Trophoblast cell (in vitro differentiated cells and primary cell): ENCODE measurements at regions not wholly inside any gene's neighbourhood (a gene's known extent, or its start where the extent isn't known, plus 50 kb on each side); places are given as distances from the start of the nearest gene placed in this dataset.
A peak's percentile ranks its signal among the peaks of the same experiment; 100 is the strongest.
"Not testable (repeated sequence)": the region's sequence is repeated elsewhere in the genome, so short reads cannot be mapped to it uniquely, and the experiment has no call there.

Source experiments
- DNase-seq, 2 donors: peaks; one replicate each; pipeline ENCODE4 v3.0.0-alpha.2; 2016
- H2AFZ ChIP-seq: 2 replicates; pipeline ENCODE4 v1.6.1; 2013; ENCODE audit warnings: low read length, moderate library complexity, mild to moderate bottlenecking; ENCODE audit not compliant: insufficient read depth, poor library complexity
- H2AK5ac ChIP-seq: 2 replicates; pipeline ENCODE4 v1.6.1; 2013; ENCODE audit warnings: mild to moderate bottlenecking, low read length
- H2BK120ac ChIP-seq: 2 replicates; pipeline ENCODE4 v1.6.1; 2013; ENCODE audit warnings: low read length, mild to moderate bottlenecking, moderate library complexity; ENCODE audit not compliant: insufficient read depth, poor library complexity
- H2BK12ac ChIP-seq: 2 replicates; pipeline ENCODE4 v1.6.1; 2013; ENCODE audit warnings: mild to moderate bottlenecking, low read length, moderate library complexity
- H2BK5ac ChIP-seq: 2 replicates; pipeline ENCODE4 v1.6.1; 2013; ENCODE audit warnings: low read length, low read depth, moderate library complexity, mild to moderate bottlenecking; ENCODE audit not compliant: poor library complexity
- H3K14ac ChIP-seq: 2 replicates; pipeline ENCODE4 v1.6.1; 2013; ENCODE audit warnings: mild to moderate bottlenecking, low read length
- H3K18ac ChIP-seq: 2 replicates; pipeline ENCODE4 v1.6.1; 2013; ENCODE audit warnings: mild to moderate bottlenecking, low read length
- H3K23ac ChIP-seq: 2 replicates; pipeline ENCODE4 v1.6.1; 2013; ENCODE audit warnings: low read length
- H3K27ac ChIP-seq: 2 replicates; pipeline ENCODE4 v1.5.1; 2013; ENCODE audit warnings: low read depth, mild to moderate bottlenecking, inconsistent platforms, low read length, moderate library complexity
- H3K27me3 ChIP-seq: 2 replicates; pipeline ENCODE4 v1.6.1; 2013; ENCODE audit warnings: inconsistent platforms, mild to moderate bottlenecking, low read length, moderate library complexity; ENCODE audit not compliant: insufficient read depth
- H3K36me3 ChIP-seq, 2 experiments: 1 replicate in 1 of 2; 2 replicates in 1 of 2; pipeline ENCODE4 v1.6.1; 2013; ENCODE audit warnings: low read length in 2 of 2, mild to moderate bottlenecking in 2 of 2, moderate library complexity in 1 of 2; ENCODE audit not compliant: insufficient read depth in 2 of 2, control insufficient read depth in 1 of 2
- H3K4ac ChIP-seq: 2 replicates; pipeline ENCODE4 v1.6.1; 2013; ENCODE audit warnings: low read depth, mild to moderate bottlenecking, low read length, moderate library complexity
- H3K4me1 ChIP-seq, 2 experiments: 1 replicate in 1 of 2; 2 replicates in 1 of 2; pipeline ENCODE4 v1.6.1; 2013; ENCODE audit warnings: low read length in 2 of 2, mild to moderate bottlenecking in 2 of 2, moderate library complexity in 1 of 2; ENCODE audit not compliant: insufficient read depth in 2 of 2, control insufficient read depth in 1 of 2
- H3K4me2 ChIP-seq: 2 replicates; pipeline ENCODE4 v1.6.1; 2013; ENCODE audit warnings: inconsistent platforms, mild to moderate bottlenecking, low read length, moderate library complexity
- H3K4me3 ChIP-seq: 2 replicates; pipeline ENCODE4 v1.5.1; 2013; ENCODE audit warnings: mild to moderate bottlenecking, low read depth, low read length, inconsistent platforms
- H3K79me1 ChIP-seq: one replicate; pipeline ENCODE4 v1.6.1; 2013; ENCODE audit warnings: low read length
- H3K79me2 ChIP-seq: 2 replicates; pipeline ENCODE4 v1.6.1; 2013; ENCODE audit warnings: low read length, mild to moderate bottlenecking; ENCODE audit not compliant: control insufficient read depth, insufficient read depth, poor library complexity
- H3K9ac ChIP-seq: 2 replicates; pipeline ENCODE4 v1.6.1; 2013; ENCODE audit warnings: mild to moderate bottlenecking, low read length
- H3K9me3 ChIP-seq: 2 replicates; pipeline ENCODE4 v1.6.1; 2013; ENCODE audit warnings: low read depth, mild to moderate bottlenecking, control low read depth, inconsistent platforms, low read length; ENCODE audit not compliant: insufficient read depth
- H4K12ac ChIP-seq: 2 replicates; pipeline ENCODE4 v1.6.1; 2013; ENCODE audit warnings: low read depth, mild to moderate bottlenecking, low read length, moderate library complexity
- H4K8ac ChIP-seq: 2 replicates; pipeline ENCODE4 v1.6.1; 2013; ENCODE audit warnings: low read depth, mild to moderate bottlenecking, low read length, moderate library complexity
- H4K91ac ChIP-seq: one replicate; pipeline ENCODE4 v1.6.1; 2013; ENCODE audit warnings: low read depth, mild to moderate bottlenecking, low read length, moderate library complexity
- WGBS: extraction: QIAGEN DNeasy Blood & Tissue Kit; methylation state at CpG from one replicate; pipeline ENCODE4 v1.1.7; 2013; ENCODE audit warnings: missing lambda C conversion rate; ENCODE audit not compliant: insufficient read length, insufficient coverage; ENCODE audit errors: extremely low coverage; 5-methylcytosine and 5-hydroxymethylcytosine counted together

- no peaks in the 10 kb centered on the region for H3K36me3 ChIP-seq
- no peak overlapping the region for H3K4me2 ChIP-seq
- H3K27me3 ChIP-seq = no peaks in the 10 kb centered on the region
- peaks cover 2% of the 10 kb centered on the region for H3K9me3 ChIP-seq
- no peaks in the 10 kb centered on the region for H3K79me1 ChIP-seq
- H3K18ac ChIP-seq = no peak overlapping the region
- no peak for DNase-seq
- no peak overlapping the region for H2BK12ac ChIP-seq
- no peak overlapping the region for H2BK120ac ChIP-seq
- no peaks in the 10 kb centered on the region for H3K79me2 ChIP-seq
- no peak overlapping the region for H3K27ac ChIP-seq
- no peaks in the 10 kb centered on the region for H3K4me1 ChIP-seq
- no CpG with 5 or more reads among the region's 5 CpGs for WGBS
- H4K91ac ChIP-seq = no peak overlapping the region
- no peak overlapping the region for H2BK5ac ChIP-seq
- H2AK5ac ChIP-seq = no peak overlapping the region
- no peak overlapping the region for H3K4me3 ChIP-seq
- H3K14ac ChIP-seq = no peak overlapping the region
- no peak overlapping the region for H3K9ac ChIP-seq
- H3K4ac ChIP-seq = no peak overlapping the region
- no peak overlapping the region for H2AFZ ChIP-seq
- no peak overlapping the region for H4K8ac ChIP-seq
- no peak overlapping the region for H3K23ac ChIP-seq
- H4K12ac ChIP-seq = no peak overlapping the region
These were observed 62.1 kb upstream of the RBM24 start for GRCh38 chr6:17219098-17219497.

DNA sequence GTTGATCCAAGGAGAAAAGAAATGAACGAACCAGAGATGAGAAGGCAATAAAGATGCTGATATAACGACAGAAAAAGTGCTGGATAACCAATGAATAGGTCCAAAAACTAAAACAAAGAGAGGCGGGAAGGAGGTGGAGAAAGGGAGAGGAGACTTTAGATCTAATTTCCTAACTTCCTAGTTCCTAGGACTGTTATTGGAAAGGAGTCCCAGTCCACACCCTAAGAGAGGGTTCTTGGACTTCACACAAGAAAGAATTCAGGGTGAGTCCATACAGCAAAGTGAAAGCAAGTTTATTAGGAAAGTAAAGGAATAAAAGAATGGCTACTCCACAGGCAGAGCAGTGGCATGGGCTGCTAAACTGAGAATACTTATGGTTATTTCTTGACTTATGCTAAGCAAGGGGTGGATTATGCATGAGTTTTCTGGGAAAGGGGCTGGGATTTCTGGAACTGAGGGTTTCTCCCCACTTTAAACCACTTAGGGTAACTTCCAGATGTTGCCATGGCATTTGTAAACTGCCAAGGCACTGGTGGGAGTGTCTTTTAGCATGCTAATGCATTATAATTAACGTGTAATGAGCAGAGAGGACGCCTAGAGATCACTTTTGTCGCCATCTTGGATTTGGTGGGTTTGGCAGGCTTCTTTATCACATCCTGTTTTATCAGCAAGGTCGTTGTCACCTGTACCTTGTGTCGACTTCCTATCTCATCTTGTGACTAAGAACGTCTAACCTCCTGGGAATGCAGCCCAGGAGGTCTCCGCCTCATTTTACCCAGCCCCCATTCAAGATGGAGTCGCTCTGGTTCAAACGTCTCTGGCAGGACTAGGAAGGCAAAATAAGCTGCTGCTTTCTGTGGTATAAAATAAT is 60.9 kb upstream of the RBM24 start:
- no CpG with 5 or more reads among the region's 12 CpGs for WGBS

DNA sequence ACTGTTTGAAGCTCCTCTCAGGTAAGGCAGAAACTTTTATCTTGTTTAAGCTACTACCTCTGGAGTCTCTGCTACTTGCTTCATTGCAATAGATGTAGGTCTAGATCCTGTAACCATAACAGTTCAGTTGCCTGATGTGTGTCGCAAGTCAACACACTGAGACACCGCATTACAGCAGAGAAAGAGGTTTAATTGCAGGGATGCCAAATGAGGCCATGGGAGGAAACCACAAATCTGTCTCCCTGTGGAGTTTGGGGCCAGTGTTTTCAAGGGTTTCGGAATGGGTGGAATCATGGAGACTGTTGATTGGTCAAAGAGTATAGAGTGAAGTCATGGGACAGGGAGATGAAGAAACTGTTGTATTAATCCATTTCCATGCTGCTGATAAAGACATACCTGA is 57.1 kb upstream of the RBM24 start:
- H3K79me2 ChIP-seq = no peaks in the 10 kb centered on the region
- no peak overlapping the region for H3K23ac ChIP-seq
- no peak overlapping the region for H2AK5ac ChIP-seq
- no peaks in the 10 kb centered on the region for H3K79me1 ChIP-seq
- no peak overlapping the region for H4K91ac ChIP-seq
- peak overlapping the region; percentile 67 for H3K9ac ChIP-seq
- no peak overlapping the region for H3K27ac ChIP-seq
- H3K4me2 ChIP-seq = no peak overlapping the region
- H3K4me1 ChIP-seq = no peaks in the 10 kb centered on the region
- no peak overlapping the region for H3K4me3 ChIP-seq
- H2BK5ac ChIP-seq = no peak overlapping the region
- H3K4ac ChIP-seq = no peak overlapping the region
- no peak overlapping the region for H2BK12ac ChIP-seq
- no peak overlapping the region for H4K8ac ChIP-seq
- no peak for DNase-seq
- no peaks in the 10 kb centered on the region for H3K36me3 ChIP-seq
- H4K12ac ChIP-seq = no peak overlapping the region
- no peak overlapping the region for H3K14ac ChIP-seq
- peaks cover 2% of the 10 kb centered on the region for H3K9me3 ChIP-seq
- H3K27me3 ChIP-seq = no peaks in the 10 kb centered on the region
- H3K18ac ChIP-seq = no peak overlapping the region
- H2BK120ac ChIP-seq = no peak overlapping the region
- WGBS = no CpG with 5 or more reads among the region's 3 CpGs
- no peak overlapping the region for H2AFZ ChIP-seq

More for the DNA sequence above, 60.9 kb upstream of the RBM24 start:
- Histone ChIP-seq H2AK5ac (no peak overlapping the region), H4K8ac (no peak overlapping the region), H3K4me2 (no peak overlapping the region), H3K14ac (no peak overlapping the region), H3K9me3 (peaks cover 2% of the 10 kb centered on the region), H4K91ac (no peak overlapping the region), H3K18ac (no peak overlapping the region), H2BK12ac (no peak overlapping the region), H3K79me1 (no peaks in the 10 kb centered on the region), H2AFZ (no peak overlapping the region), H2BK5ac (no peak overlapping the region), H3K27ac (no peak overlapping the region), H3K36me3 (no peaks in the 10 kb centered on the region), H3K9ac (no peak overlapping the region), H3K4me3 (no peak overlapping the region), H3K27me3 (no peaks in the 10 kb centered on the region), H2BK120ac (no peak overlapping the region), H3K4ac (no peak overlapping the region), H3K23ac (no peak overlapping the region), H3K4me1 (no peaks in the 10 kb centered on the region), H4K12ac (no peak overlapping the region), H3K79me2 (no peaks in the 10 kb centered on the region)
- no peak for DNase-seq

DNA sequence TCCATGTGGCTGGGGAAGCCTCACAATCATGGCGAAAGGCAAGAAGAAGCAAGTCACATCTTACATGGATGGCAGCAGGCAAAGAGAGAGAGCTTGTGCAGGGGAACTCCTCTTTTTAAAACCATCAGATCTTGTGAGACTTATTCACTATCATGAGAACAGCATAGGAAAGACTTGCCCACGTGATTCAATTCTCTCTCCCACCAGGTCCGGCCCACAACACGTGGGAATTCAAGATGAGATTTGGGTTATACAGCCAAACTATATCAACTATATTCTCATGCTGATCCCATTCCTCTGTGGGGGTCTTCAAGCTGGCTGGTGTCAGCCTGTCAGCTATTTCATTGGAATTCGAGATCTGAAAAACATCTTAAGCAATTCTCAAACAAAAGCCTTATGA is 56.7 kb upstream of the RBM24 start:
- DNase-seq, H3K4me1 ChIP-seq, H3K9me3 ChIP-seq, H2AFZ ChIP-seq, H3K4me3 ChIP-seq, H2BK120ac ChIP-seq, H3K27me3 ChIP-seq, H3K36me3 ChIP-seq, H4K12ac ChIP-seq, H3K14ac ChIP-seq, H2AK5ac ChIP-seq, H3K79me2 ChIP-seq, H3K4me2 ChIP-seq, H2BK5ac ChIP-seq, H3K4ac ChIP-seq, H3K18ac ChIP-seq, H4K8ac ChIP-seq, H3K79me1 ChIP-seq, H3K23ac ChIP-seq, H2BK12ac ChIP-seq, H3K9ac ChIP-seq, H3K27ac ChIP-seq, H4K91ac ChIP-seq: not testable (repeated sequence)
- no CpG with 5 or more reads among the region's 5 CpGs for WGBS
